ENCODE measurements at regions not wholly inside any gene's neighbourhood (a gene's known extent, or its start where the extent isn't known, plus 50 kb on each side); places are given as distances from the start of the nearest gene placed in this dataset.

DNA sequence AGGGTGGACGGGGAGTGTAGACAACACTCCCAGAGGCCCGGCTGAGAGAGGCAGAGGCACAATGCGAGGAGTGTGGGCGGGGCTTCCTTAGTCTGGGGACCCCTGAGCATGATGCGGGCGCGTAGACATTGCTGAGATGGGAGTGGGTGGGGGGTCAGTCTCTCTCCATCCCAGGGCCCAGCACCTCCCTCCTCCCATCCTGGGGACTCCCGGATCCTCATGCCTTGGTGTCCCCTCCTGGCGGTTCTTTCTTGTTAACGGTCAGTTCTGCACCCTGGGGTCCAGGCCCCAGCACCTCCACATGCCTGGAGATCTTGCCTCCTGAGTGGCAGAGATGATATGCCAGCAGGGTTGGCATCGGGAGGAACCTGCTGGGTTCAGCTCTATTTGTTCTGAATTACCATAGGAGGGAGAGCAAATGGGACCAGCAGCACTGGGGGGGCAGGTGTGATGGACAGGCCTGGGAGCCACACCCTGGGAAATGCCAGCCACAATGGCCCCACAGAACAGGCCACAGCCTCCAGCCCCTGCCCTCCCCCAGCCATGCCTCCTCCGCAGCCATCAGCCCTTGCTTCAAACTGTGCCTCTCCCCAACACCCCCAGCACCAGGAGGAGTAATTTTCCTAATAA is 55.7 kb downstream of the RTL6 start:
- no peak for DNase-seq (ENCODE audit: low spot score)
- TF ChIP-seq, protein P1, sequence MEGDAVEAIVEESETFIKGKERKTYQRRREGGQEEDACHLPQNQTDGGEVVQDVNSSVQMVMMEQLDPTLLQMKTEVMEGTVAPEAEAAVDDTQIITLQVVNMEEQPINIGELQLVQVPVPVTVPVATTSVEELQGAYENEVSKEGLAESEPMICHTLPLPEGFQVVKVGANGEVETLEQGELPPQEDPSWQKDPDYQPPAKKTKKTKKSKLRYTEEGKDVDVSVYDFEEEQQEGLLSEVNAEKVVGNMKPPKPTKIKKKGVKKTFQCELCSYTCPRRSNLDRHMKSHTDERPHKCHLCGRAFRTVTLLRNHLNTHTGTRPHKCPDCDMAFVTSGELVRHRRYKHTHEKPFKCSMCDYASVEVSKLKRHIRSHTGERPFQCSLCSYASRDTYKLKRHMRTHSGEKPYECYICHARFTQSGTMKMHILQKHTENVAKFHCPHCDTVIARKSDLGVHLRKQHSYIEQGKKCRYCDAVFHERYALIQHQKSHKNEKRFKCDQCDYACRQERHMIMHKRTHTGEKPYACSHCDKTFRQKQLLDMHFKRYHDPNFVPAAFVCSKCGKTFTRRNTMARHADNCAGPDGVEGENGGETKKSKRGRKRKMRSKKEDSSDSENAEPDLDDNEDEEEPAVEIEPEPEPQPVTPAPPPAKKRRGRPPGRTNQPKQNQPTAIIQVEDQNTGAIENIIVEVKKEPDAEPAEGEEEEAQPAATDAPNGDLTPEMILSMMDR (IDR thresholded peaks at IDR 0.05), result no peak
- ATAC-seq (ENCODE audit: low FRiP score), result no peak

DNA sequence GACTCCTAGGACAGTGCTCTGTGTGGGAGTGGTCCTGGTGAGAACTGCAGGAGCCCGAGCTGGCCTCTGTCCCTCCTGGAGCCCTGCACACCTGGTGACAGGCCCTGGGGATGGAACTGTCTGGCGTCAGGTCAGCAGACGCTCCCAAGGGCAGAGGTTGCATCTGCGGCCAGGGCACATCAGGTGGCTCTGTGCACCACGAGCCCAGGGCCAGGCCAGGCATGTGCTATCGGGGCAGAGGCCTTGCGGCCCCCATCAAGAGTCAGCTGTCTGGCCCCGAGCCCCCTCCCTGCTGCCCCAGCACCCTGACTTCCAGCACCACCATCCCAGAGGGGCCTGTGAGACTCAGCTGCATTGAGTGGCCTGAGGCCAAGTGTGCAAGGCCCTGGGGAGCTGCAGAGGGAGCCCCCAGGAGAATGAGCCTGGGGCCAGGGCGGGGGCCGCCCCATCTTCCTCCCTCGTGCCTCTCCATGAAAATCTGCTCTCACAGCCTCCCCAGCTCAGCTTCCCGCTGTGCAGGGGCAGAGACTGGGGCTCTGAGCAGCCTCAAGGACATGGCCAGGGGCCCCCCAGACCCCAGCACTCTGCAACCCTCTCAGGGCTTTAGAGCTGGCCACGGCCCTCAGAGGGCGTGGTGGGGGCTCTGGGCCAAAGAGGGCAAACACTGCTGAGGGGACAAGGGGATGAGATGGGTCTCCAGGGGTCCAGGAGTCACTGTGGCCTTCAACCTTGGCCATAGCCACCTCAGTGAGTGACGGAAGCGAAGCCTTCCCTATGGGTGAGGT is 56.4 kb downstream of the RTL6 start:
- TF ChIP-seq, protein P1 (IDR thresholded peaks at IDR 0.05), result no peak
- DNase-seq (ENCODE audit: low spot score) (no peak), ATAC-seq (ENCODE audit: low FRiP score) (no peak)

DNA sequence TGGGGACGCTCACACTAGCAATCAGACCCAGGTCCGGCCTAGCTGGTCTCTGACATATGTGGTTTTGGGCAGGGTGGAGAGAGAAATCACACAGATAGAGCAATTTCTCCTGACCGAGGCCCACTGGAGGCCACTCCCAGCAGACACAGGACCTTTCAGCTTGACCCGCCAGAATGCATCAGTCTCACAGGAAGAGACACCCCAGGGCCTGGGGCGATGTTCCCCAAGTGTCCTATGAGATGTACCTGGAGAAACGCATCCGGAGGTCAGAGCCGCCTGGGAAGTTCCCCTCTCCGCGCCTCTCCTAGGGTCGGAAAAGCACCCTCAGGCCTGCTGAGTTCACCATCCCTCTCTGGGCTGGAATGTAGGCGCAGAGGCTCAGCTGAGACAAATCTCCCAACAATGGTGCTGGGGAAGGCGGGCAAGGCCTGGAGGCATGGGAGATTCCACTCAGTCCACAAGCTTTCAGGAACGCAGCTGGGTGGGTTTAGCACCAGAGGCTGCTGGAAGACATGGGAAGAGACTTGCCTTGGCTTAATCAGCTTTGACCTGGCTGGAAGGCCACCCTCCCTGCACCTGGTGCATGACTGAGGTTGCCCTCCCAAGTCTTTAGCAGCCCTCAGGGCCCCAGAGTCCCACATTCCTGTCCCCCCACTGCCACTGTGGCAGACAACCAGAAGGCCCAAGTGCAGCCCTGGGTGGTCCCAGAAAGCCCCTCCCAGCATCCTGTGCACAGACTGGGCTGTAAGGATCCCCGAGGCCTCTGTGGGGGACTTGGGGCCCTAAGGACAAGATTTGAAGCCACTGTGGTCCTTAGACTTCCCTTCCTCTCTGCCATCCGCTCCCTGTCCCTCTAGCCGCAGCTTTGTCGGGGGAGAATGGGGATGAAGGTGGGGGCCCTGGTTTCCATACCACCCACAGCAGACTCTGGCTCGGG is 57.5 kb downstream of the RTL6 start:
- DNase-seq (ENCODE audit: low spot score) (no peak), ATAC-seq (ENCODE audit: low FRiP score) (no peak)
- TF ChIP-seq, protein P1 (IDR thresholded peaks at IDR 0.05), result no peak

DNA sequence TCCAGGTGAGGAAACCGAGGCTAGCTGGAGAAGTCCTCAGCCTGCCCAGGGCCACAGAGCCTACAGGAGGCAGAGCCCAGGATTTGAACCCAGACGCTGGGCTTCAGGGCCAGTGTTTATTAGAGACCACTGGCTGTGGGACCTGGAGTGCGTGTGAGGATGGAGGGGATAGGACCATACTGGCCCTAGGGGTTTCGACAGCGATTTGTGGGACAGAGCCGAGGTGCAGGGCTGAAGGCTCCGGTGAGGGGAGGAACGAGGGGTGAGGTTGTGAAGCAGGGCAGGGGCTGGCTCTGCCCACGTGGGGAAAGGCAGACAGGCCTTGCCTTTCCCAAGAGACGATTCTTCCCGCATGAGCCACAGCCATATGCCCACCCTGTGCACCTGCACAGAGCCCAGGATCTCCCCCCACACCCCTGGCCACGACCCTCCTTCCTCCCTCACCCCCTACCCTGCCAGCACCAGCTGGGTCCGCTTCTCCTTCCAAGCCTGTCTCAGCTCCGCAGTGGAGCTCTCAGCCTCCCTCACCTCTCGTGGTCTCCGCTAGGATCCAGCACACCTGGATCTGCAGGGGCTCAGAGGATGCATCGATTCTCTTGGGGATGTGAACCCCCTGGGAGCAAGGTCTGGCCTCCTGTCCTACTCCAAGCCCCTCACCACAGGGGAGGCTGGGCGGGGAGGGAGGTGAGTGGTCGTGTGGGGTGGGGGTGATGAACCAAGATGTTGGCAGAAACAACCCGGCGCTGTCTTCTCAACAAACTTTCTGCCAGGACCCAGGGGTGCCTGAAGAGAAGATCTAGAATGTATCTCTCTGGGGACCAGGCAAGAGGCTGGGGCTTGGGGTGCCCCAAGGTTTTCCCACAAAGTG is 58.4 kb downstream of the RTL6 start:
- DNase-seq (ENCODE audit: low spot score), result no peak
- TF ChIP-seq, protein P1 (IDR thresholded peaks at IDR 0.05), result no peak
- no peak for ATAC-seq (ENCODE audit: low FRiP score)

DNA sequence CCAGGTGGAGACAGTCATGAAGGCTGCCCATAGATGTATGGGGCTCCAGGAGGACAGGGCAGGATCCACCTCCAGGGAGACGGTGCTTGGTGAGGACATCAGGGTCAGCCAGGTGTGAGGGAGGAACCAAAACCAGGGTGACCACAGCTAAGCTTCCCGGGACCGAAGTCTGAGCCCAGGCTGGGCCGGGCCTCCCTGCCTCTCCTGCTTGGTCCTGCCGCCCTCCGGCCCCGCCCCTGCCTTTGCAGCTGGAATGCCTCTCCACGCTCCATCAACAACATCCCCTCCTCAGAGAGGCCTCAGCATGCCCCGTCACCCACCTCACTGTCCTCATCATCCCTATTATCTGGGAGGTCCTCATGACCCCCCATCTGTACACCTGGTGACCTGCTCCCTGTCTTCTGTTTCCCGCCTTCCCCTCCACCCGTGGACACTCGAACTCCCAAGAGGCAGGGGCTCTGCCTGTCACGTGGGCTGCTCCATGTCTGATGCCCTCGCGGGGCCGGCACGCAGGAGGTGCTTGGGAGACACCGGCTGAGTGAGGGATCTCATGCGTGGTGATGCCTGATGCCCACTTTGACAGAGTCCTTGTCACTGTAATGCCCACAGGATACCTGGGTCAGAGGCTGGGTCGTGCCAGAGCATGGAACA is 59.4 kb downstream of the RTL6 start:
- TF ChIP-seq, protein P1 (IDR thresholded peaks at IDR 0.05), result no peak
- DNase-seq (ENCODE audit: low spot score), result no peak

DNA sequence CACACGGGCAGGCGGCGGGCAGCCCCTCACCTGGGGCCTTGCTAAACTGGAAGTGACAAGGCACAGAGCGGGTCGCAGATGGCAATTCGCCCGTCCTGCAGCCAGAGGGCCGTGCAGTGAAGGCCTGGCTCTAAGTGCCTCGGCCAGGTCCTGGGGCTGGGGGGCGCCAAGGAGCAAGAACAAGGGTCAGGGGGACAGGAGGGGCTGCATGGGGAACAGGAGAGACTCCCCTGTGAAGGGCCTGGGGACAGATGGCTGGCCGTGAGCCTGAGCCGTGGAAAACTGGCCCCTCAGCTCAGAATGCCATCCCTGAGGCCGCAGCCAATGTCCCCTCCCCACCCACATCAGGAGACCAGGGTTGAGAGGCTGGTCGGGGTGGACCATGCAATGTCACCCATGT is 60.0 kb downstream of the RTL6 start:
- ATAC-seq (ENCODE audit: low FRiP score), result no peak
- DNase-seq (ENCODE audit: low spot score), result no peak
- TF ChIP-seq, protein P1 (IDR thresholded peaks at IDR 0.05), result no peak

More for the DNA sequence above, 59.4 kb downstream of the RTL6 start:
- no peak for ATAC-seq (ENCODE audit: low FRiP score)
